ENCODE measurements at regions not wholly inside any gene's neighbourhood (a gene's known extent, or its start where the extent isn't known, plus 50 kb on each side); places are given as distances from the start of the nearest gene placed in this dataset.
"Not testable (repeated sequence)": the region's sequence is repeated elsewhere in the genome, so short reads cannot be mapped to it uniquely, and the experiment has no call there.

DNA sequence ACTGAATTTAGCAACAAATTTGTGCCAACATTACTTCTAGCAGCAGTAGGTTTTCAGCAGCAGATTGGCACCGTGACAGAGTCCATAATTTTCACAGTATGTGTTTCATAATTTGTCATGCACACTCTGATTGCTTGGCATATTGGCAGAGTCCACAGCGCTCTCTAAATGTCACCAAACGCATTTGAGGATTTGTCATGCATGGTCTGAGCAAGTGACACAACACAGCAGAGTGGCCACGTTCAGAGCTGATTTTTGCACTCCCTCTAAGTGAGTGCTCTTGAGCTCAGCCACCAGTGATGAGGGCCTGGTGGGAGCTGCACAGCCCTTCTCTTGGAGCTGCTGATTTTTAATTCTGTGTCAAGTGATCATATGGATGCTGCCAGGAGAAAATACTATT is 1270.8 kb downstream of the ROBO1 start:
- DNase-seq (ENCODE audit: extremely low read depth, low read depth): no peak
- TF ChIP-seq, protein P1, sequence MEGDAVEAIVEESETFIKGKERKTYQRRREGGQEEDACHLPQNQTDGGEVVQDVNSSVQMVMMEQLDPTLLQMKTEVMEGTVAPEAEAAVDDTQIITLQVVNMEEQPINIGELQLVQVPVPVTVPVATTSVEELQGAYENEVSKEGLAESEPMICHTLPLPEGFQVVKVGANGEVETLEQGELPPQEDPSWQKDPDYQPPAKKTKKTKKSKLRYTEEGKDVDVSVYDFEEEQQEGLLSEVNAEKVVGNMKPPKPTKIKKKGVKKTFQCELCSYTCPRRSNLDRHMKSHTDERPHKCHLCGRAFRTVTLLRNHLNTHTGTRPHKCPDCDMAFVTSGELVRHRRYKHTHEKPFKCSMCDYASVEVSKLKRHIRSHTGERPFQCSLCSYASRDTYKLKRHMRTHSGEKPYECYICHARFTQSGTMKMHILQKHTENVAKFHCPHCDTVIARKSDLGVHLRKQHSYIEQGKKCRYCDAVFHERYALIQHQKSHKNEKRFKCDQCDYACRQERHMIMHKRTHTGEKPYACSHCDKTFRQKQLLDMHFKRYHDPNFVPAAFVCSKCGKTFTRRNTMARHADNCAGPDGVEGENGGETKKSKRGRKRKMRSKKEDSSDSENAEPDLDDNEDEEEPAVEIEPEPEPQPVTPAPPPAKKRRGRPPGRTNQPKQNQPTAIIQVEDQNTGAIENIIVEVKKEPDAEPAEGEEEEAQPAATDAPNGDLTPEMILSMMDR (IDR thresholded peaks at IDR 0.05; ENCODE audit: low read depth, low read length): no peak

DNA sequence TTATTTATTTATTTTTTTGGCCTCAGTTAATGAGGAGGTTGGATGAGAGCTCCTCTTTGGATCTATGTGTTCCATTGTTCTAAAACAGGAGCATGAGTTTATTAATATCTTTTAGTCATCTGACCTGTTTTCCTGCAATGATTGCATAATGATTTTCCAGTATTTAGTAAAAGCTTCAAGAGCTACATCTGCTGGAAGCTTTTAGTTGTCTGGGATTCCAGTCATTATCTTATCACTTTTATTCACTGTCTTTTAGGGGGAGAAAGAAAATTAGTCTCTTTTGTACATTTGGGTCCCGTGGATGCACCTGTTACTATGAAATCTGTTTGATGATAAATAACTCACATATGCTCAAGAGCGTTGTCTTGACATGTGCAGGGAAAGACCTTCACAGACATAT is 1270.0 kb downstream of the ROBO1 start:
- TF ChIP-seq, protein P1 (IDR thresholded peaks at IDR 0.05; ENCODE audit: low read depth, low read length): peak; percentile 39
- no peak for DNase-seq (ENCODE audit: extremely low read depth, low read depth)

DNA sequence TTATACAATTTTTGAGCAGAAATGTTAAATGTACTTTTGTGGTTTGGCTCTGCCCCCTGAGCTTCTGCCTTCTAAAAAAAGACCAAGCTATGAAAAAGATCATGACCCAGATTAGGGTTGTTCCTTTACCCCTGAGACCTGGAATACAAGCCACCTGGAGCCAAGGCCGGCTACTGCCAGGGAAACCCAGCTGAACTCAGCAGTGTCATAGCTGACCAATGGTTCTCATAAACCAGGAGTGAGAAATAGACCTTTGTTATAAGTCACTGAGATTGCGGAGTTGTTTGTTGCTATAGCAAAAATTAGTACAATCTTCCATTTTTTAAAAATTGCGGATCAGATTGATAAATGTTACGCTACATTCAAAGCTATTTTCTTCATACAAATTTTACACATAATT is 1261.7 kb downstream of the ROBO1 start:
- no peak for DNase-seq (ENCODE audit: extremely low read depth, low read depth)
- TF ChIP-seq, protein P1 (IDR thresholded peaks at IDR 0.05; ENCODE audit: low read depth, low read length): no peak

DNA sequence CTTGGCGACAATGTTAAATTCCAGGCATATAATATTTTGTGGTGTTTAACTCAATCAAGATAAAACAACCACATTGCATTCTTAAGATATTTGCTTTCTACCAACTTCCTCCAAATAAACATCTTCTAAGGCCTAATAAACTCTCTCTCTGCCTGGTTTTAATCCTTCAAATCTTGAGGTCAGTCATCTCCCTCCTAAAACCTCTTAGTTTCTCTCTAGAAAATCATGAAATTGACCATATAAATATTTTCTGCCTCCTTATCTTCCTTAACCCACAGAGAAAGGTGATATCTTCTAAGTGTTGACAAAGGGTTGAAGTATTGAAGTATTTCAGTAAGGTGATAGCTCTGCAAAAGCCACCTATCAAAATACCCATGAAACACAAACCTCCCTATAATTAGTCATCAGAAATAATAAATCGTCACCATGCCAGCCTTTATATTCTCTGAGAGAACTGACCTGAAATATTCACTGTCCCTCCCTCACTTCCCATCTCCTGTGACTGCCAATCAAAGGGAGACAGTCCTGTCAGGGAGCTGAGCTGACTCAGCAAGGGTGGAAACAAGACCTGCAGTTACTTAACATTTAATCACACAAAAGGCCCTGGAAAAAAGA is 1261.1 kb downstream of the ROBO1 start:
- no peak for DNase-seq (ENCODE audit: extremely low read depth, low read depth)
- TF ChIP-seq, protein P1 (IDR thresholded peaks at IDR 0.05; ENCODE audit: low read depth, low read length): no peak

DNA sequence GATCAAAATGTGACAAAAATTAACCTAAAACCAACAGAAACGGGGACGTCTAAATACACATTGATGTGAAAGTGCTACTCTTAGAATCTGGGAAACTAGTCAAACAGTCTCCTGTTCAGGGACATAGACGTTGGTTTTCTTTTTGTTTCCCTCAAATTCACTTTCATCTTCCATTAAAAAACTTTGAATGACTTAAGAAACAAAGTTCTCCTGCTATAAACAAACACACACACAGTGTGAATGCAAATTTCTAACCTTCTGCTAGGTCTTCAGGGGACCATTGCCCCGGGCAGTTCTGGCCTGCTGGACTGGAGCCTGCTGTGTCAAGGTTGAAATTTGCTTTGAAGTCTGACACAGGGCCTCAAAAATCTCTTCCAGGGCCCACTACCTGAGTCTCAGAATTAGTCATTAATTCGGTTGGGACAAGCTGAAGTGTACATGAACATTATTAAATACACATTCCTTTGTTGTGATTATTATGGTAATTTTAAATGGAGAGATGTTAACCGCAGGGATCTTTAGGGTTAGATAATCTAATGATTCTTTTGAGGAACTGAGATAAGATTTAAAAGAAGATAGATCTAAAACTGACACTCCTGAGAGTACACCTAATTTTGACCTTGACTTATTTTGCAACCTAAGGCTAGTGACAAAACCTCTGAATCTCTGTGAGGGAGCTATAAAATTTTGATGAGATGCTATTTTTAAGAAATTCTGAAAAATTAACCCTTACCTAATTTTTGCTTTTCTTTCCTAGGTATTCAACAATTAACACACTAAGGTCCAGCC is 1260.4 kb downstream of the ROBO1 start:
- TF ChIP-seq, protein P1 (IDR thresholded peaks at IDR 0.05; ENCODE audit: low read depth, low read length): no peak
- no peak for DNase-seq (ENCODE audit: extremely low read depth, low read depth)

DNA sequence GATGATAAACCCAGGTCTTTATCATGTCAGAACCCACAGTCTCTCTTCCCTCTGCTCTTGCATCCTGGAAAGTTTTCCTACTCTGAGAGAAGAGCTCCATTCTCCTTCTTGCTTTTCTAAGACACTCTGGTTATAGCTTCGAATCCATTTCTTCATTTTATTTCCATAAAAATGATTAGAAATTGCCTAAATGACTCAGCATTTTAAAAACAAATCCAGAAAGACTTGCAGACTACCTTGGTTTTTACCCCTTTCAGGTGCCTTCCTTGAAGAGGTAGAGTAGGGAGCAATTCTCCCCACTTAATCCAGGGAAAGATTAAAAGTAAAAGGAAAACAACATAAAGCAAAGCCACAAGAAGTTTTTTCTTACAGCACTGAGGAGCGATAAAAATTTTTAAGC is 1256.0 kb downstream of the ROBO1 start:
- DNase-seq (ENCODE audit: extremely low read depth, low read depth): no peak
- TF ChIP-seq, protein P1 (IDR thresholded peaks at IDR 0.05; ENCODE audit: low read depth, low read length): no peak

DNA sequence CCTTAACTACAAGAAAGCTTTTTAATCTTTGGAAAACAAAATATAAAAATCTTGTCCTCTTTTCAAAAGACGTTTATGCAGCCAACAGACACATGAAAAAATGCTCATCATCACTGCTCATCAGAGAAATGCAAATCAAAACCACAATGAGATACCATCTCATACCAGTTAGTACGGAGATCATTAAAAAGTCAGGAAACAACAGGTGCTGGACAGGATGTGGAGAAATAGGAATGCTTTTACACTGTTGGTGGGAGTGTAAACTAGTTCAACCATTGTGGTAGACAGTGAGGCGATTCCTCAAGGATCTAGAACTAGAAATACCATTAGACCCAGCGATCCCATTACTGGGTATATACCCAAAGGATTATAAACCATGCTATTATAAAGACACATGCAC is 1255.0 kb downstream of the ROBO1 start:
- not testable (repeated sequence) for DNase-seq (ENCODE audit: extremely low read depth, low read depth)
